GM18520 (cell line): ENCODE measurements at regions not wholly inside any gene's neighbourhood (a gene's known extent, or its start where the extent isn't known, plus 50 kb on each side); places are given as distances from the start of the nearest gene placed in this dataset.

Experiments
- ATAC-seq: cut with Tn5 transposase; IDR thresholded peaks from one replicate; pipeline ENCODE4 v1.9.1; 2021; ENCODE audit not compliant: unreplicated experiment

DNA sequence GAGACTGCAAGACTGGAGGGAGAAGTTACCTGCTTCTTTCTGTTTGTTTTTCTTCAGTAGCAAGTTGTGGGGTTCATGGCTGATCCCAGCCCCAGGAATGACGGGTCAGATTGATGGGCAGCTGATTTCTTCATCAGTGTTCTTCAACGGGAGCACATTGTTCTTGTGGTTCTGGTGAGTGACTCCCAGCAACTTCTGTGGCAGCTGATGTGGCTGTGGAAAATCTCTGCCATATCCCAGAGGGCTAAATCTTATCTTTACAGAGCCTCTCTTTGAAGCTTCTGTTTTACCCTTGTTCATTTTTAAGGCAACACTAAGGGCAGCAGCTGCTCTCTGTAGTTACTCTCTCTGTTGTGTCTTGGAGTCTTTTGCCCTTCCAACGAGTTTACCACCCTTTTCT lies 710.3 kb downstream of the PRELID2 start:
- no peak for ATAC-seq

GRCh38 chr5:145118611-145119010 lies 716.5 kb downstream of the PRELID2 start:
- ATAC-seq, result no peak

GRCh38 chr5:145118127-145118526 lies 717.0 kb downstream of the PRELID2 start:
- no peak for ATAC-seq

- ATAC-seq, result no peak
Observed at GRCh38 chr5:145117285-145117684, 717.9 kb downstream of the PRELID2 start.

- no peak for ATAC-seq
Observed at GRCh38 chr5:145111420-145111819, 723.7 kb downstream of the PRELID2 start.

DNA sequence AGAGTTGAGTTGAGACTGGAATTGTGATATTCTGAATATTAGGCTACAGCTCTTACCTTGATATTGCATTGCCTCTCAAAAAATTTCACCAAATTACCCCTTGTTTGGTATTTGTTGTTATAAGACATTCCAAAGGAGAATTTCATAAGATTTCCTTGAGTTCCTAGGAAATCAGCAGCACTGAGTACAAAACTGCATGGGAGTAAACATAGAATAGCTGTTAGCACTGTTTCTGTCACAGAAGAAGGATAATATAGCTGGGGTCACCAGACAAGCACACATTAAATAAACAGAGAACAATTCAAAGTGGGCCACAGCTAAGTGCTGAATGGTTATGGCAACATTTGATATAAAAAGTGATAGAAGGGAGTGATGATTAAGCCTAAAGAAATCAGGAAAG lies 724.3 kb downstream of the PRELID2 start:
- no peak for ATAC-seq

DNA sequence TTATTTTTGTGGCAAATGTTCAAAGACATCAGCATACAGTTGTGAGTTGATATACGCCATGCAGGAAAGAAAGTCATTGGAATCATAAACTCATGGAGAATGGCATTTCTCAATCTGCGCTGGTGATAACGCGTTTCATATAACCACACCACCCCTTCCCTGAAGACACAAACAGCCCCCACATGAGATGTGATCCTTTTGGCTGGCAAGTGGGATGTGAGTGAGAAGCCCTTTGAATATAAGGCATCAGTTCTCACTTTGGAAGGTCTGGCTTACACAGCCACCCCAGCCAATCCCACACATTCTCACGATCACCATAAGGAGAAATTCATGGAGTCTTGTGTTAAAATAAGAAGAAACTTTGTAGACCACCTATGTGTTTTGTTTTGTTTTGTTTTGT lies 725.0 kb downstream of the PRELID2 start:
- no peak for ATAC-seq

- no peak for ATAC-seq
Observed at GRCh38 chr5:145105384-145105783, 729.8 kb downstream of the PRELID2 start.

DNA sequence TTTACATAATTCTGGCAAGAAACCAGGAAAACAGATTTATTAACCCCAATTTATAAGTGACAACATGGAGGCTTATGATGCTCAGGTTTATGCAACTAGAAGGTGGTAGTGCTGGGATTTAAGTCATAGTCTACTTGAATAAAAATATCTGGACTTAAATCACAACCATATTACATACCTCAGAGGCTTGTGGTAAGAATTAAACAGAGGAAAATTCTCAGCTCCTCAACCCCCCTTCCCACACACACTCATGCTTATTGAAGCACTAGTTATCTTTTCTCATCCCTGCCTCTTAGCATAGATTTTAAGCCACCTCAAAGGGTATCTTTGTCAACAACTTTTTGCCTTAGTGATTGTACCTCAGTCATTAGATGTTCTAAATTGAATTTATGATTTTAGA lies 731.0 kb downstream of the PRELID2 start:
- ATAC-seq, result no peak

- no peak for ATAC-seq
Observed at GRCh38 chr5:145101246-145101645, 733.9 kb downstream of the PRELID2 start.

GRCh38 chr5:145090115-145090514 lies 745.0 kb downstream of the PRELID2 start:
- no peak for ATAC-seq

GRCh38 chr5:145084834-145085233 lies 750.3 kb downstream of the PRELID2 start:
- no peak for ATAC-seq

DNA sequence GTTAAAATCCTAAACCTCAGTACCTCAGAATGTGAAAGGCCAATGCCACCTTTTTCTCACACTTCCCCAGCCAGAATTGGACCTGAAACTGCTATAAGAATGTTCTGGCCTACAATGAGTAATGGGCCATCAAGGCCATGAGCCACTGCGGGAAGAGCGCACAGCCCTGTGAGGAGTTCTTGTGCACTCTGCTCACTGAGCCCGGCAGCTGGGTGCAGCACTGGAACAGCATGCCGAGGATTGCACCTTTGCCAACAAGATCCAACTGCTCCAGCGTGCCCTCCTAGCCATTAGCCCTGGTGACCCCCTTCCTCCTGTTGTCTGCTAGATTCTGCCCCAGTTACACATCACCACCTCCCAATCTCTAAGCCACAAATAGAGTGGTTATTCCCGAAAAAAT lies 758.1 kb downstream of the PRELID2 start:
- ATAC-seq, result no peak

DNA sequence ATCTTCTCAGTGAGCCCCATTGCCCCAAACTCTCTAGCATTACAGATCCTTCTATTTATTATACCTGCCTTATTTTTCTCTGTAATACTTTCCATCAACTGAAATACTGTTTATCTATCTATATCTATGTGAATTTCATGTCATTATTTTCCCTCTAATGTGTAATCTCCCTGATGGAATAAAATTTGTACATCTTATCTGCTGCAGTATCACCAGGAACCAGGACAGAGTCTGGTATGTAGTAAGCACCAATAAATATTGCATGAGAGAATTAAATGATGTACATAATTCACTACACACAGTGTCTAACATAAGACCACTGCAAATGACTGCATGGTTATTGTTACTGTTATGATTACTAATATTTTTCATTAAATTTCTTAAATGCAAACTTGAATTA lies 759.1 kb downstream of the PRELID2 start:
- ATAC-seq, result no peak

GRCh38 chr5:145072889-145073288 lies 762.3 kb downstream of the PRELID2 start:
- no peak for ATAC-seq

- no peak for ATAC-seq
Observed at GRCh38 chr5:145068721-145069120, 766.4 kb downstream of the PRELID2 start.

GRCh38 chr5:145062280-145063062 lies 772.7 kb downstream of the PRELID2 start:
- ATAC-seq, result no peak

GRCh38 chr5:145056800-145057199 lies 778.3 kb downstream of the PRELID2 start:
- peak; percentile 99 for ATAC-seq

DNA sequence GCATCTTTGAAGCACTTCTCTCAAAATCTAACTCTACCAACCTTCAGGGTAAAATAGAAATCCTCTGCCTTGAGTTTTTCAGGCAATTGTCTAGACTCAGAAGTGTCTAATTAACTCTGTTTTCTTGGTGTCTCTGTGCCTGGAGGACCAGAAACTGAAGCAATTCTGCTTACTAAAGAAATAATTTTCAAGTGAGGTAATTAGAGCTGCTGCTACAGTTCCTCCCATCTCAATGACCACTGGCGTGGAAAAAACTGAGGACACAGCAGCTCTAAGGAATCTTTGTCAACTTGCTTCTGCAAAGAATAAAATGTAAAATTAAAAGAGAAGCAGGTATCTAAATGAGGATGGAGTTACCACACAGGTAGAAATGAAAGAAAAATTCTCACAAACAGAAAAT lies 785.0 kb downstream of the PRELID2 start:
- no peak for ATAC-seq

DNA sequence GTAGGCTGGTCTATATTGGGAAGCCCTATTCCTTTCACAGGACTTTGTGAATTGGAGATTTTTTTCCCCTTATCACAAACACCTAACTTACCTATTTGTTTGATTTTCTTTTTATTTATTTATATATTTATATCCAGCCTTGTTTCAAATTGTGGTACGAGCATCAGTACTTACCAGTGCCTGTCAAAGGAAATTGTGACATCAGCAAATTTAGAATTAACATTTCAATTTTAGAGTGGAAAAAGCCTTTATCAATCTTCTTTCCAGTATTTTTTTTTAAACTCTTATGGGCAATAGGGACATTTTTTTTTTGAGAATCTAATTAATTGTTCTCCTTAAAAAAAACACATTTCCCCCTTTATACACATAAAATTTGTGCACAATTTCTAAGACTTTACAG lies 790.2 kb downstream of the PRELID2 start:
- no peak for ATAC-seq

GRCh38 chr5:145028626-145029025 lies 806.5 kb downstream of the PRELID2 start:
- ATAC-seq, result no peak

DNA sequence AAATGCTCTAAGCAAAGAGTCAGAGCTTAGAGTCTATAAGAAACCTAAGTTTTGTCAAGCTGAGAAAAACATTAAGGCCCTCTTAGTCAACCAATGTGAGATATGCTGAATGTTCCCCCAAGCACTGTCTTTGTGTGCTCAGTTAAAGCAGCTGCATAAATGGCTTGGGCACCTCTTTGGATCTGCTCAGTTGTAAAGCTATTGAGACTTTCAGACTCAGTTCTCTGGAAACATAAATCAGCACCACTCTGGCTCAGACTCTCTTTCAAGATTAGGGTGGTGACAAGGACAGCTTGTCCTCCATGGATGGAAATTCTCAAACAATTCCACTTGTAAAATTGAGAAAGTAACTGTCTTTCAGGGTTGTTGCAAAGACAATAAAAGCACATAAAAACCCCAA lies 807.9 kb downstream of the PRELID2 start:
- ATAC-seq, result no peak

DNA sequence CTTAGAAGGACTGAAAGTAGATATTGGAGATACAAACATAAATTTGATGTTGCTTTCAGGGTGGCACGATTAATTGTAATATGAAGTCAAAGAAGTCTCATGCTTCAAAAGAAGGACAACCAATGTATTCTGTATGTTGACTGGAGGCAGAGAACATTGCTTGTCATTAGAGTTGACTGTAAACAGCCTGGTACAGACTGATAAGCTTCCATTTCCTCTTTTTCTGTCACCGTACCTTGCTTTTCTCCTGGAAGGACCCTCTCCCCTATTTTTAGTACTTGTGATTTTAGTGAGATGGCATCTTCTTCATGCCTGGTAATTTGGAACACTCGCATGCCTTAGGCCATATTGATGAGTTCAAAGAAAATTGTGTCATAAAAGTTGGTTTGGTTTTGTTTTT lies 809.4 kb downstream of the PRELID2 start:
- ATAC-seq, result no peak
